Hippocampal formation (tissue), 2 donors: ENCODE measurements at regions not wholly inside any gene's neighbourhood (a gene's known extent, or its start where the extent isn't known, plus 50 kb on each side); places are given as distances from the start of the nearest gene placed in this dataset.

ENCODE experiments used
- DNase-seq, 2 donors: peaks; one replicate each; lab custom pipeline; 2025; lab: John Stamatoyannopoulos, UW

- no peak for DNase-seq
These were observed 60.4 kb upstream of the RPH3AL start for GRCh38 chr17:413016-413350.

- DNase-seq: peak; percentile 7 to 53
These were observed 59.8 kb upstream of the RPH3AL start for GRCh38 chr17:412211-413015.

DNA sequence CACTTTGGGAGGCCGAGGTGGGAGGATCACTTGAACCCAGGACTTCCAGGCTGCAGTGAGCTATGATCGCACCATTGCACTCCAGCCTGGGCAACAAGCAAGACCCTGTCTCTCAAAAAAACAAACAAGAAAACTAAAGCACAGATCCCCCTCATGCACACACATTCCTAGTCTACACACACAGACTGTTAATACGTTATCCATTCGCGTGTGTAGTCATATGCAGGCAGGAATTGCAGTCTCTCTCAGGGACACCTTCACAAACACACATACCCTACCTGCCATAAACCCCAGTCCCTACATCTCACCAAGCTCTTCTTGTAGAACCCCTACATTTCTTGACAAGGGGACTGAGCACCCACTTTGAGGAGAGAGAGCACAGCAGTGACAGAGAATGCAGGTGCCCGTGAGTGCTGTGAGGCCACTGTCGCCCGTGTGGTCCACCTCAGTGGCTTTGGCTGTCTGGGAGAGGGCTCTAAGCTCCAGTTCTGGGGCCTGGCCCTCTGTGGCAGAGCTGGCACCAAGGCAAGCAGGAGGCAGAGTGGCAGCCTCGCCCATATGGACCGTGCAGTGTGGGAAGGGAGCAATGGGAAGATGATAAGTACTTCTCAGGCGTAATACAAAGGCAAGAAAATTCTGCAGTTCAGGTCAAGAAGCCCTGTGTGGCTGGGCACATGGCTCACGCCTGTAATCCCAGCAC is 59.0 kb upstream of the RPH3AL start:
- DNase-seq: no peak

DNA sequence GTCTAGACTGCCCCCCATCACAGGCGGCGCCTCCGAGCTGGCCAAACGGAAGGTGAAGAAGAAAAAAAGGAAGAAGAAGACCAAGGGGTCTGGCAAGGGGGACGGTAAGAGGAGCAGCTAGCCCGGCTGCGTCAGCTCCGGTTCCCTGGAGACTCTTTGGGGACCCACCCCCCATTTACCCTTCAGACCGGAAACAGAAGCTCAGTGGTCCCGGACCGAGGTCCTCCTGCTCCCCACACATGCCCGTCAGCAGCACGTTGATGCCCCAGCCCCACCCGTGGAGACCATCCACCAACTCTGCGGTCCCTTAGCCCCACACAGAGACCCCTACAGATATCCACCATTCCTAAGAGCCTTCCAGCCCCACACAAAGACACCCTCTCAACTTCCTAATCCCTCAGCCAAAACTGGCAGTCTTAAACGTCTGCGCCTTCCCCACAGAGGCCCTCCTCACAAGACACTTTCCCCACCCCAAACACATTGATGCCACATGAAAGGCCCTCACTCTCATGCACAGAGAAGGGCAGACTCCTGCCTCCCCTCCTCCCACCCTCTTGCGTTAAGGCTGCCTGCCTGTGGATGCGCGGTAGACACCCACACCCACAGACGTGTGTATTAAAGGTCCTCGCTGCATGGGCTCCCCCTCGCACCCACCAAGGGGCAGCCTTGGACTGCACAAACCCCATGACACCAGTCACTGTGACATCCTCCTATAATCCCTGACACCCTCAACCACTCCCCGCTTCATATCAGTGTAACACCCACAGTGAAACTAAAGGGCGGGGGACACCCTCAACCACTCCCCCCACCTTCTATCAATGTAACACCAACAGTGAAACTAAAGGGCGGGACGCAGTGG is 58.2 kb upstream of the RPH3AL start:
- DNase-seq: no peak

- DNase-seq: peak; percentile 94 to 95
These were observed 57.4 kb upstream of the RPH3AL start for GRCh38 chr17:409848-410542.

DNA sequence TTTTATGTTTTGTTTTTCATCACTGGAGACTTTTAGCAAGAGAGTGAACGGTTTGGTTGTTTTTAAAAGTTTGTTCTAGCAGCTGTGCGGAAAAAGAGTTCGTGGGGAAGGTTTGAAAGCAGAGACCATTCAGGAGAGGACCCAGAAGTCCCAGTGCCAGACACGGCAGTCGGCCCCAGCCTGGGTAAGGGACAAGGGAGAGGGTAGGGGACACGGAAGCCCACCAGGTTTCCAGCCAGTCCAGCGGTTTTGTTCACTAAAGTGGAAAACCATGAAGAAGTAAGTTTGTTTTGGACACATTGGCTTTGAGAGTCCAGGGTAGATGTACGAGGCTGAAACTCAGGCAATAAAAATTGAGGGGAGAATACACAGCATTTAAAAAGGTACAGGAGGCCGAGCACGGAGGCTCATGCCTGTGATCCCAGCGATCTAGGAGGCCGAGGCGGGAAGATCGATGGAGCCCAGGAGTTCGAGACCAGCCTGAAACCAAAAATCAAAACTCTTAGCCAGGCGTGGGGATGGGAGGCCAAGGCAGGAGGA is 56.8 kb upstream of the RPH3AL start:
- no peak for DNase-seq

- DNase-seq: no peak
These were observed 52.1 kb upstream of the RPH3AL start for GRCh38 chr17:404703-405102.
